ENCODE measurements at regions not wholly inside any gene's neighbourhood (a gene's known extent, or its start where the extent isn't known, plus 50 kb on each side); places are given as distances from the start of the nearest gene placed in this dataset.

- intact Hi-C loops (cut with micrococcal nuclease), result no loop called here
- no peak overlapping the region for H3K27ac Mint-ChIP-seq
- no peaks in the 10 kb centered on the region for H3K36me3 Mint-ChIP-seq (ENCODE audit: low read depth)
- no peaks in the 10 kb centered on the region for H3K27me3 Mint-ChIP-seq
- ATAC-seq (ENCODE audit: low read depth) (no peak), DNase-seq (no peak)
- no peaks in the 10 kb centered on the region for H3K4me1 Mint-ChIP-seq
- CTCF ChIA-PET, result no interaction called here
- POLR2A ChIA-PET, result no interaction called here
- H3K4me3 Mint-ChIP-seq, result no peak overlapping the region
- no peak for TF ChIP-seq CTCF (IDR thresholded peaks at IDR 0.05)
- peaks cover 3% of the 10 kb centered on the region for H3K9me3 Mint-ChIP-seq
These were observed 284.6 kb upstream of the ELAC2 start for GRCh38 chr17:13302419-13302818.

- intact Hi-C loops (cut with micrococcal nuclease), result no loop called here
- CTCF ChIA-PET, result no interaction called here
- no peak for TF ChIP-seq CTCF (IDR thresholded peaks at IDR 0.05)
These were observed 279.4 kb upstream of the ELAC2 start for GRCh38 chr17:13297183-13297582.

GRCh38 chr17:13293421-13293820 is 275.6 kb upstream of the ELAC2 start:
- Mint-ChIP-seq H3K27ac (no peak overlapping the region), H3K27me3 (no peaks in the 10 kb centered on the region), H3K4me3 (no peak overlapping the region), H3K4me1 (no peaks in the 10 kb centered on the region), H3K9me3 (peaks cover 2% of the 10 kb centered on the region), H3K36me3 (ENCODE audit: low read depth) (no peaks in the 10 kb centered on the region)
- POLR2A ChIA-PET, result no interaction called here
- intact Hi-C loops (cut with micrococcal nuclease), result no loop called here
- DNase-seq, result no peak
- no peak for ATAC-seq (ENCODE audit: low read depth)
- CTCF ChIA-PET, result no interaction called here
- no peak for TF ChIP-seq CTCF (IDR thresholded peaks at IDR 0.05)

More at GRCh38 chr17:13297183-13297582, 279.4 kb upstream of the ELAC2 start:
- ATAC-seq (ENCODE audit: low read depth) (no peak), DNase-seq (no peak)
- peaks cover 2% of the 10 kb centered on the region for H3K9me3 Mint-ChIP-seq
- POLR2A ChIA-PET, result no interaction called here
- no peaks in the 10 kb centered on the region for H3K36me3 Mint-ChIP-seq (ENCODE audit: low read depth)
- no peak overlapping the region for H3K4me3 Mint-ChIP-seq
- H3K4me1 Mint-ChIP-seq, result no peaks in the 10 kb centered on the region
- no peak overlapping the region for H3K27ac Mint-ChIP-seq
- H3K27me3 Mint-ChIP-seq, result no peaks in the 10 kb centered on the region

- Mint-ChIP-seq H3K4me3 (no peak overlapping the region), H3K9me3 (peaks cover 2% of the 10 kb centered on the region), H3K27me3 (no peaks in the 10 kb centered on the region), H3K36me3 (ENCODE audit: low read depth) (no peaks in the 10 kb centered on the region), H3K27ac (no peak overlapping the region), H3K4me1 (no peaks in the 10 kb centered on the region)
- no peak for ATAC-seq (ENCODE audit: low read depth)
- TF ChIP-seq CTCF (IDR thresholded peaks at IDR 0.05), result no peak
- intact Hi-C loops (cut with micrococcal nuclease), result no loop called here
- ChIA-PET POLR2A (no interaction called here), CTCF (no interaction called here)
- no peak for DNase-seq
These were observed 274.5 kb upstream of the ELAC2 start for GRCh38 chr17:13292291-13292690.

- Mint-ChIP-seq H3K36me3 (ENCODE audit: low read depth) (no peaks in the 10 kb centered on the region), H3K4me1 (no peaks in the 10 kb centered on the region), H3K4me3 (no peak overlapping the region), H3K27me3 (no peaks in the 10 kb centered on the region), H3K9me3 (no peaks in the 10 kb centered on the region), H3K27ac (no peak overlapping the region)
- intact Hi-C loops (cut with micrococcal nuclease), result no loop called here
- ATAC-seq (ENCODE audit: low read depth) (no peak), DNase-seq (no peak)
- POLR2A ChIA-PET, result no interaction called here
- CTCF ChIA-PET, result no interaction called here
- no peak for TF ChIP-seq CTCF (IDR thresholded peaks at IDR 0.05)
These were observed 270.4 kb upstream of the ELAC2 start for GRCh38 chr17:13288248-13288647.

Measured in activated B cell treated with CpG ODN at 0.5 μM for 24 hours (primary cell).